ENCODE measurements at regions not wholly inside any gene's neighbourhood (a gene's known extent, or its start where the extent isn't known, plus 50 kb on each side); places are given as distances from the start of the nearest gene placed in this dataset.

- TF ChIP-seq CTCF (IDR thresholded peaks at IDR 0.05) (no peak), POLR2A (IDR thresholded peaks at IDR 0.05) (no peak)
Measured at GRCh38 chr2:57479981-57480380, 566.6 kb upstream of the VRK2 start.
